H1 (cell line): ENCODE measurements at regions not wholly inside any gene's neighbourhood (a gene's known extent, or its start where the extent isn't known, plus 50 kb on each side); places are given as distances from the start of the nearest gene placed in this dataset.

Experiments
- CTCF ChIP-seq, 3 experiments: IDR thresholded peaks; 1 replicate in 2 of 3; 2 replicates in 1 of 3; pipeline versions ENCODE4 v1.5.1 to v1.6.1; 2011; ENCODE audit warnings: low read length in 3 of 3, mild to moderate bottlenecking in 3 of 3, inconsistent platforms in 2 of 3, low read depth in 1 of 3, moderate library complexity in 1 of 3; ENCODE audit not compliant: insufficient read depth in 1 of 3; ENCODE audit errors: control extremely low read depth in 1 of 3
- JUND ChIP-seq: IDR thresholded peaks from 2 replicates; pipeline ENCODE4 v1.6.1; 2011; ENCODE audit warnings: mild to moderate bottlenecking, improper control_type of control experiment, low read length
- RFX5 ChIP-seq: IDR thresholded peaks from 2 replicates; pipeline ENCODE4 v1.6.1; 2011; ENCODE audit warnings: low read depth, low read length, improper control_type of control experiment, borderline replicate concordance
- SAP30 ChIP-seq: fragments of 300-600 bp; sonication (generic); IDR thresholded peaks from 2 replicates; pipeline ENCODE4 v1.7.1; 2012; ENCODE audit warnings: low read length, moderate library complexity, mild to moderate bottlenecking, inconsistent platforms; ENCODE audit not compliant: insufficient read depth, insufficient replicate concordance
- SP2 ChIP-seq: IDR thresholded peaks from 2 replicates; pipeline ENCODE4 v1.6.1; 2012; ENCODE audit warnings: mild to moderate bottlenecking, low read length, inconsistent platforms
- TCF12 ChIP-seq: IDR thresholded peaks from 2 replicates; pipeline ENCODE4 v1.6.1; 2011; ENCODE audit warnings: low read depth, mild to moderate bottlenecking, low read length
- TF ChIP-seq, protein P1 (sequence below): IDR thresholded peaks from 2 replicates; pipeline ENCODE4 v1.6.1; 2011; ENCODE audit warnings: low read depth, mild to moderate bottlenecking, low read length; ENCODE audit not compliant: insufficient read depth

DNA sequence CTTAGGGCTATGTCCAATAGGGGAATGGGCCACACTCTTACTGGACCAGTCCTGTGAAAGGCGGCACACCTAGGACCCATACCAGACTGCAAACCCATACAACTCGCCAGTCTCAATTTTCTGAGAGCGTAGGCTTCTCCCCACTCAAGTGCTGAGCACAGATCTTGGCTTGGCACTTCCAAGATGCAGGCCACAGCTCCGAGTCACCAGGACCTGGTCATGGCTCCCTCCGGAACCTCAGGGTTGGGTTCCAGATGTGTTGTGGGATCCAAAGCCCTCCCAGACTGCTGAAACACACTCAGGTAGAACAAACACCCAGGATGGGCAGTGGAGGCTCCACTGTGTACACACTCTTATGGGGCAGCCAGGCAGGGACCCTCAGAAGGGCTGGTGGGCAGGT is 103.3 kb downstream of the TMEM144 start (continued):
- TF ChIP-seq, protein P1, sequence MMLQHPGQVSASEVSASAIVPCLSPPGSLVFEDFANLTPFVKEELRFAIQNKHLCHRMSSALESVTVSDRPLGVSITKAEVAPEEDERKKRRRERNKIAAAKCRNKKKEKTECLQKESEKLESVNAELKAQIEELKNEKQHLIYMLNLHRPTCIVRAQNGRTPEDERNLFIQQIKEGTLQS: no peak
- TF ChIP-seq TCF12: no peak
- TF ChIP-seq RFX5: no peak
- TF ChIP-seq CTCF (IDR thresholded peaks at IDR 0.05; ENCODE audit: control extremely low read depth in 1 of 3, insufficient read depth in 1 of 3, low read depth in 1 of 3, low read length in 3 of 3): no peak
- no peak for TF ChIP-seq SAP30
- no peak for TF ChIP-seq SP2
- TF ChIP-seq JUND: no peak
